ENCODE measurements at regions not wholly inside any gene's neighbourhood (a gene's known extent, or its start where the extent isn't known, plus 50 kb on each side); places are given as distances from the start of the nearest gene placed in this dataset.

- DNase-seq (ENCODE audit: low read depth in 2 of 3, low spot score in 1 of 3), result no peak
These were observed 131.4 kb upstream of the ZMIZ1 start for GRCh38 chr10:78937393-78937792.

- DNase-seq (ENCODE audit: low read depth in 2 of 3, low spot score in 1 of 3), result peak in 1 of 3 donors; percentile 6
These were observed 130.7 kb upstream of the ZMIZ1 start for GRCh38 chr10:78937800-78938694.

- DNase-seq (ENCODE audit: low read depth in 2 of 3, low spot score in 1 of 3), result no peak
These were observed 129.8 kb upstream of the ZMIZ1 start for GRCh38 chr10:78938695-78939672.

GRCh38 chr10:78942091-78942501 is 126.7 kb upstream of the ZMIZ1 start:
- DNase-seq (ENCODE audit: low read depth in 2 of 3, low spot score in 1 of 3), result no peak

GRCh38 chr10:78944723-78945312 is 123.9 kb upstream of the ZMIZ1 start:
- DNase-seq (ENCODE audit: low read depth in 2 of 3, low spot score in 1 of 3), result no peak

- DNase-seq (ENCODE audit: low read depth in 2 of 3, low spot score in 1 of 3), result no peak
These were observed 122.9 kb upstream of the ZMIZ1 start for GRCh38 chr10:78945838-78946237.

- no peak for DNase-seq (ENCODE audit: low read depth in 2 of 3, low spot score in 1 of 3)
These were observed 121.5 kb upstream of the ZMIZ1 start for GRCh38 chr10:78947226-78947625.

GRCh38 chr10:78947733-78948132 is 121.0 kb upstream of the ZMIZ1 start:
- no peak for DNase-seq (ENCODE audit: low read depth in 2 of 3, low spot score in 1 of 3)

GRCh38 chr10:78948621-78949030 is 120.1 kb upstream of the ZMIZ1 start:
- DNase-seq (ENCODE audit: low read depth in 2 of 3, low spot score in 1 of 3), result no peak

- no peak for DNase-seq (ENCODE audit: low read depth in 2 of 3, low spot score in 1 of 3)
These were observed 117.8 kb upstream of the ZMIZ1 start for GRCh38 chr10:78950656-78951587.

GRCh38 chr10:78952030-78952429 is 116.7 kb upstream of the ZMIZ1 start:
- no peak for DNase-seq (ENCODE audit: low read depth in 2 of 3, low spot score in 1 of 3)

GRCh38 chr10:78952686-78953085 is 116.1 kb upstream of the ZMIZ1 start:
- no peak for DNase-seq (ENCODE audit: low read depth in 2 of 3, low spot score in 1 of 3)

- DNase-seq (ENCODE audit: low read depth in 2 of 3, low spot score in 1 of 3), result no peak
These were observed 115.5 kb upstream of the ZMIZ1 start for GRCh38 chr10:78953113-78953798.

GRCh38 chr10:78953799-78954297 is 114.9 kb upstream of the ZMIZ1 start:
- DNase-seq (ENCODE audit: low read depth in 2 of 3, low spot score in 1 of 3), result no peak

GRCh38 chr10:78954689-78955088 is 114.1 kb upstream of the ZMIZ1 start:
- DNase-seq (ENCODE audit: low read depth in 2 of 3, low spot score in 1 of 3), result no peak

- no peak for DNase-seq (ENCODE audit: low read depth in 2 of 3, low spot score in 1 of 3)
These were observed 113.6 kb upstream of the ZMIZ1 start for GRCh38 chr10:78955206-78955605.

- no peak for DNase-seq (ENCODE audit: low read depth in 2 of 3, low spot score in 1 of 3)
These were observed 112.4 kb upstream of the ZMIZ1 start for GRCh38 chr10:78956391-78956790.

- no peak for DNase-seq (ENCODE audit: low read depth in 2 of 3, low spot score in 1 of 3)
These were observed 111.2 kb upstream of the ZMIZ1 start for GRCh38 chr10:78957471-78958039.

- no peak for DNase-seq (ENCODE audit: low read depth in 2 of 3, low spot score in 1 of 3)
These were observed 109.4 kb upstream of the ZMIZ1 start for GRCh38 chr10:78959217-78959923.

All from stimulated activated CD4-positive, alpha-beta T cell treated with anti-CD3 and anti-CD28 coated beads, Interleukin-12 subunit alpha, Interleukin-12 subunit beta, amount 100 ng/mL, for 48 hours (primary cell).